DND-41 (cell line): ENCODE measurements at regions not wholly inside any gene's neighbourhood (a gene's known extent, or its start where the extent isn't known, plus 50 kb on each side); places are given as distances from the start of the nearest gene placed in this dataset.

ENCODE experiments used
- EZH2 ChIP-seq: IDR thresholded peaks from 3 replicates; pipeline ENCODE4 v1.6.1; 2012; ENCODE audit warnings: borderline replicate concordance, low read depth, mild to moderate bottlenecking, moderate library complexity, low read length, inconsistent platforms; ENCODE audit not compliant: severe bottlenecking
- TF ChIP-seq, protein P1 (sequence below): IDR thresholded peaks from 2 replicates; pipeline ENCODE4 v1.5.1; 2012; ENCODE audit warnings: borderline replicate concordance, low read length, moderate library complexity, mild to moderate bottlenecking; ENCODE audit not compliant: poor library complexity, severe bottlenecking; ENCODE audit errors: extremely low read depth

- TF ChIP-seq, protein P1, sequence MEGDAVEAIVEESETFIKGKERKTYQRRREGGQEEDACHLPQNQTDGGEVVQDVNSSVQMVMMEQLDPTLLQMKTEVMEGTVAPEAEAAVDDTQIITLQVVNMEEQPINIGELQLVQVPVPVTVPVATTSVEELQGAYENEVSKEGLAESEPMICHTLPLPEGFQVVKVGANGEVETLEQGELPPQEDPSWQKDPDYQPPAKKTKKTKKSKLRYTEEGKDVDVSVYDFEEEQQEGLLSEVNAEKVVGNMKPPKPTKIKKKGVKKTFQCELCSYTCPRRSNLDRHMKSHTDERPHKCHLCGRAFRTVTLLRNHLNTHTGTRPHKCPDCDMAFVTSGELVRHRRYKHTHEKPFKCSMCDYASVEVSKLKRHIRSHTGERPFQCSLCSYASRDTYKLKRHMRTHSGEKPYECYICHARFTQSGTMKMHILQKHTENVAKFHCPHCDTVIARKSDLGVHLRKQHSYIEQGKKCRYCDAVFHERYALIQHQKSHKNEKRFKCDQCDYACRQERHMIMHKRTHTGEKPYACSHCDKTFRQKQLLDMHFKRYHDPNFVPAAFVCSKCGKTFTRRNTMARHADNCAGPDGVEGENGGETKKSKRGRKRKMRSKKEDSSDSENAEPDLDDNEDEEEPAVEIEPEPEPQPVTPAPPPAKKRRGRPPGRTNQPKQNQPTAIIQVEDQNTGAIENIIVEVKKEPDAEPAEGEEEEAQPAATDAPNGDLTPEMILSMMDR = no peak
- no peak for TF ChIP-seq EZH2
Measured at GRCh38 chr20:1805161-1805581, 90.0 kb upstream of the SIRPA start.
